ENCODE measurements at regions not wholly inside any gene's neighbourhood (a gene's known extent, or its start where the extent isn't known, plus 50 kb on each side); places are given as distances from the start of the nearest gene placed in this dataset.

DNA sequence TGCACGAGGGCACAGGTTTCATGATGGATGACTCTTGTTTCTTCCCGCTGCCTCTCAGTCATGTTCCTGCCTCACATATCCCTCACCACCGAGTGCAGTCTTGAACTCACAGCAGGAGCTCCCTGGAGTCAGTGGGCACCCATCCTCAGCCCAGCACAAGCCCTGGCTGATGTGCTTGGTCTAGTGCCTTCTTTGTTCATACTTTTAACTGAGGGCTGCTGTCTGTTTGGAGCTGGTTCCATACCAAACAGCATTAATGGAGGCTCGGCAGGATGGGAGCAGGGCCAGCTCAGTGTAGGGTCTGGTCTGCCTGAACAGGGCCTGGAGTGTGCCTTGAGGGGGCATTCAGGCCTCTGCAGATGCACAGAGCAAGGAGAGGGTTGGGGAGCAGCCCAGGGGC, 54.5 kb upstream of the GLI2 start:
- TF ChIP-seq, protein P1, sequence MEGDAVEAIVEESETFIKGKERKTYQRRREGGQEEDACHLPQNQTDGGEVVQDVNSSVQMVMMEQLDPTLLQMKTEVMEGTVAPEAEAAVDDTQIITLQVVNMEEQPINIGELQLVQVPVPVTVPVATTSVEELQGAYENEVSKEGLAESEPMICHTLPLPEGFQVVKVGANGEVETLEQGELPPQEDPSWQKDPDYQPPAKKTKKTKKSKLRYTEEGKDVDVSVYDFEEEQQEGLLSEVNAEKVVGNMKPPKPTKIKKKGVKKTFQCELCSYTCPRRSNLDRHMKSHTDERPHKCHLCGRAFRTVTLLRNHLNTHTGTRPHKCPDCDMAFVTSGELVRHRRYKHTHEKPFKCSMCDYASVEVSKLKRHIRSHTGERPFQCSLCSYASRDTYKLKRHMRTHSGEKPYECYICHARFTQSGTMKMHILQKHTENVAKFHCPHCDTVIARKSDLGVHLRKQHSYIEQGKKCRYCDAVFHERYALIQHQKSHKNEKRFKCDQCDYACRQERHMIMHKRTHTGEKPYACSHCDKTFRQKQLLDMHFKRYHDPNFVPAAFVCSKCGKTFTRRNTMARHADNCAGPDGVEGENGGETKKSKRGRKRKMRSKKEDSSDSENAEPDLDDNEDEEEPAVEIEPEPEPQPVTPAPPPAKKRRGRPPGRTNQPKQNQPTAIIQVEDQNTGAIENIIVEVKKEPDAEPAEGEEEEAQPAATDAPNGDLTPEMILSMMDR (IDR thresholded peaks at IDR 0.05), result no peak
- TF ChIP-seq POLR2A (IDR thresholded peaks at IDR 0.05), result no peak

Data from heart left ventricle (tissue), 13 donors.